ENCODE measurements at regions not wholly inside any gene's neighbourhood (a gene's known extent, or its start where the extent isn't known, plus 50 kb on each side); places are given as distances from the start of the nearest gene placed in this dataset.
"Not testable (repeated sequence)": the region's sequence is repeated elsewhere in the genome, so short reads cannot be mapped to it uniquely, and the experiment has no call there.

GRCh38 chr14:30058401-30058800 lies 130.8 kb upstream of the PRKD1 start:
- 50% methylated on average over 1 of the region's 1 CpG for WGBS (ENCODE audit: insufficient coverage, low coverage, low lambda C conversion rate, missing lambda C conversion rate)
- H3K4me3 ChIP-seq = no peak overlapping the region
- no peaks in the 10 kb centered on the region for H3K9me3 ChIP-seq
- H3K27me3 ChIP-seq = no peaks in the 10 kb centered on the region
- no peaks in the 10 kb centered on the region for H3K4me1 ChIP-seq
- DNase-seq (no peak), ATAC-seq (no peak)
- H3K36me3 ChIP-seq = no peaks in the 10 kb centered on the region
- TF ChIP-seq, protein P1, sequence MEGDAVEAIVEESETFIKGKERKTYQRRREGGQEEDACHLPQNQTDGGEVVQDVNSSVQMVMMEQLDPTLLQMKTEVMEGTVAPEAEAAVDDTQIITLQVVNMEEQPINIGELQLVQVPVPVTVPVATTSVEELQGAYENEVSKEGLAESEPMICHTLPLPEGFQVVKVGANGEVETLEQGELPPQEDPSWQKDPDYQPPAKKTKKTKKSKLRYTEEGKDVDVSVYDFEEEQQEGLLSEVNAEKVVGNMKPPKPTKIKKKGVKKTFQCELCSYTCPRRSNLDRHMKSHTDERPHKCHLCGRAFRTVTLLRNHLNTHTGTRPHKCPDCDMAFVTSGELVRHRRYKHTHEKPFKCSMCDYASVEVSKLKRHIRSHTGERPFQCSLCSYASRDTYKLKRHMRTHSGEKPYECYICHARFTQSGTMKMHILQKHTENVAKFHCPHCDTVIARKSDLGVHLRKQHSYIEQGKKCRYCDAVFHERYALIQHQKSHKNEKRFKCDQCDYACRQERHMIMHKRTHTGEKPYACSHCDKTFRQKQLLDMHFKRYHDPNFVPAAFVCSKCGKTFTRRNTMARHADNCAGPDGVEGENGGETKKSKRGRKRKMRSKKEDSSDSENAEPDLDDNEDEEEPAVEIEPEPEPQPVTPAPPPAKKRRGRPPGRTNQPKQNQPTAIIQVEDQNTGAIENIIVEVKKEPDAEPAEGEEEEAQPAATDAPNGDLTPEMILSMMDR (IDR thresholded peaks at IDR 0.05) = no peak
- TF ChIP-seq POLR2A (IDR thresholded peaks at IDR 0.05) = no peak
- no peak overlapping the region for H3K27ac ChIP-seq
- intact Hi-C loops (cut with DNase I) = no loop called here

- ATAC-seq = no peak
These were observed 136.1 kb upstream of the PRKD1 start for GRCh38 chr14:30063746-30064145.

DNA sequence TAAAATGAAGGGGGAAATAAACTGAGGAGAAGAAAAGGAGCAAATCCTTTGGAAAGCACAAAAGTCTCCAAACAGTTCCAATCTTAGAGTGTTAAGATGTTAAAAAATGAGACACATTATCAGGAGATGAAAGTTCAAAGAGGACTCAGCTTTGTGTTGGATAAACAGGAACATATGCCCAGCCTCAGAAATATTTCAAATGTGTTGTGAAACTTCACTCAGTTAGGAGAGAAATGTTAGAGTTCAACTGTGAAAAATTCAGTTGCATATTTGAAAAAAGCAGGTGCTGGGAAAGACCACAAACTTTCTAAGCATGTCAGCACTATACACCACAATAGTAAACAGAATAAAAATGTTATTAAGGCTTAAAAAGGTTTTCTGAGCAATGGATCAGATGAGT lies 136.8 kb upstream of the PRKD1 start:
- no peak for DNase-seq

More at GRCh38 chr14:30063746-30064145, 136.1 kb upstream of the PRKD1 start:
- no peaks in the 10 kb centered on the region for H3K4me1 ChIP-seq
- 31% methylated on average over 2 of the region's 2 CpGs for WGBS (ENCODE audit: insufficient coverage, low coverage, low lambda C conversion rate, missing lambda C conversion rate)
- H3K9me3 ChIP-seq = no peaks in the 10 kb centered on the region
- H3K36me3 ChIP-seq = no peaks in the 10 kb centered on the region
- DNase-seq = no peak
- TF ChIP-seq, protein P1 (IDR thresholded peaks at IDR 0.05) = no peak
- no peak for TF ChIP-seq POLR2A (IDR thresholded peaks at IDR 0.05)
- H3K27me3 ChIP-seq = no peaks in the 10 kb centered on the region
- H3K4me3 ChIP-seq = no peak overlapping the region
- intact Hi-C loops (cut with DNase I) = no loop called here
- no peak overlapping the region for H3K27ac ChIP-seq

GRCh38 chr14:30069536-30069935 lies 141.9 kb upstream of the PRKD1 start:
- intact Hi-C loops (cut with DNase I) = no loop called here
- no peak for TF ChIP-seq POLR2A (IDR thresholded peaks at IDR 0.05)
- TF ChIP-seq, protein P1 (IDR thresholded peaks at IDR 0.05) = no peak

More for the DNA sequence above, 136.8 kb upstream of the PRKD1 start:
- no peak for ATAC-seq
- Histone ChIP-seq H3K9me3 (no peaks in the 10 kb centered on the region), H3K36me3 (no peaks in the 10 kb centered on the region), H3K4me1 (no peaks in the 10 kb centered on the region), H3K27ac (no peak overlapping the region), H3K4me3 (no peak overlapping the region), H3K27me3 (no peaks in the 10 kb centered on the region)
- intact Hi-C loops (cut with DNase I) = no loop called here
- TF ChIP-seq, protein P1 (IDR thresholded peaks at IDR 0.05) = no peak
- TF ChIP-seq POLR2A (IDR thresholded peaks at IDR 0.05) = no peak

DNA sequence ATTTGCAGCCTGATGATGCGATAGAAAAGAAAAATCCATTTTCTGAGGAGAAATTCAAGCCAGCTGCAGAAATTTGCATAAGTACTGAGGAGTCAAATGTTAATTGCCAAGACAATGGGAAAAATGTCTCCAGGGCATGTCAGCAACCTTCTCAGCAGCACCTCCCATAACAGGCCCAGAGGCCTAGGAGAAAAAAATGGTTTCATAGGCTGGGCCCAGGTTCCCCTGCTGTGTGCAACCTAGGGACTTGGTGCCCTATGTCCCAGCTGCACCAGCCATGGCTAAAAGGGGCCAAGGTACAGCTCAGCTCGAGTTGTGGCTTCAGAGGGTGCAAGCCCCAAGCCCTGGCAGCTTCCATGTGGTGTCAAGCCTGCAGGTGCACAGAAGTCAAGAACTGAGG lies 144.8 kb upstream of the PRKD1 start:
- intact Hi-C loops (cut with DNase I); ATAC-seq; H3K27me3 ChIP-seq; H3K4me1 ChIP-seq; H3K9me3 ChIP-seq; H3K27ac ChIP-seq; DNase-seq; H3K4me3 ChIP-seq; H3K36me3 ChIP-seq: not testable (repeated sequence)
- 18% methylated on average over 2 of the region's 2 CpGs for WGBS (ENCODE audit: insufficient coverage, low coverage, low lambda C conversion rate, missing lambda C conversion rate)

More at GRCh38 chr14:30069536-30069935, 141.9 kb upstream of the PRKD1 start:
- Histone ChIP-seq H3K4me3 (no peak overlapping the region), H3K4me1 (no peaks in the 10 kb centered on the region), H3K27ac (no peak overlapping the region), H3K36me3 (no peaks in the 10 kb centered on the region), H3K9me3 (peaks cover 0 to 4% (median 0%) of the 10 kb centered on the region in 4 donors), H3K27me3 (no peaks in the 10 kb centered on the region)
- DNase-seq (no peak), ATAC-seq (no peak)
- 13% methylated on average over 1 of the region's 1 CpG for WGBS (ENCODE audit: insufficient coverage, low coverage, low lambda C conversion rate, missing lambda C conversion rate)
